Panc1 (cell line): ENCODE measurements at regions not wholly inside any gene's neighbourhood (a gene's known extent, or its start where the extent isn't known, plus 50 kb on each side); places are given as distances from the start of the nearest gene placed in this dataset.

ENCODE experiments used
- ATAC-seq: fragments of 200-7000 bp; cut with Tn5 transposase; 2 replicates; pipeline ENCODE4 v1.9.1; 2020; ENCODE audit warnings: mild to moderate bottlenecking, moderate library complexity
- BruUV-seq: library from RNA; stranded (reverse); fragments of 400-500 nt; replicated peaks from 2 replicates; lab custom pipeline; 2021; lab: Mats Ljungman, UMichigan
- CTCF ChIA-PET: fragments of 300-600 bp; sonication (Branson Sonifier 250); formaldehyde crosslinking; loops from one replicate; lab custom pipeline; 2022; ENCODE audit warnings: antibody characterized with exemption; lab: Charles Lee
- POLR2A ChIA-PET: fragments of 300-600 bp; sonication (Branson Sonifier 250); formaldehyde crosslinking; loops from one replicate; lab custom pipeline; 2022; ENCODE audit warnings: antibody characterized with exemption; lab: Charles Lee
- DNase-seq: peaks from one replicate; pipeline ENCODE4 v3.0.0-alpha.2; 2010; ENCODE audit warnings: low read depth, low spot score
- H3K27ac ChIP-seq: 2 replicates; pipeline ENCODE4 v1.5.1; 2011; ENCODE audit warnings: mild to moderate bottlenecking, low read length, inconsistent platforms
- H3K27me3 ChIP-seq: fragments of 200-500 bp; sonication (Bioruptor generic); 2 replicates; pipeline ENCODE4 v1.6.0; 2014; ENCODE audit warnings: low read length, inconsistent platforms; ENCODE audit not compliant: control insufficient read depth, insufficient read depth
- H3K36me3 ChIP-seq: fragments of 200-500 bp; sonication (Bioruptor generic); 2 replicates; pipeline ENCODE4 v1.5.1; 2014; ENCODE audit warnings: inconsistent platforms, mild to moderate bottlenecking, low read length, moderate library complexity; ENCODE audit not compliant: control insufficient read depth, insufficient read depth
- H3K4me1 ChIP-seq: 2 replicates; pipeline ENCODE4 v1.5.1; 2011; ENCODE audit warnings: inconsistent platforms, mild to moderate bottlenecking, low read length, moderate library complexity; ENCODE audit not compliant: control insufficient read depth, insufficient read depth
- H3K4me3 ChIP-seq, 2 experiments: 2 replicates each; pipeline ENCODE4 v1.5.1; 2011 to 2012; ENCODE audit warnings: low read depth in 2 of 2, low read length in 2 of 2, mild to moderate bottlenecking in 2 of 2, inconsistent platforms in 1 of 2, moderate library complexity in 1 of 2
- H3K9me3 ChIP-seq: fragments of 200-500 bp; sonication (Bioruptor generic); 2 replicates; pipeline ENCODE4 v1.5.1; 2014; ENCODE audit warnings: low read depth, mild to moderate bottlenecking, inconsistent platforms, low read length, moderate library complexity; ENCODE audit not compliant: control insufficient read depth, insufficient read depth
- CTCF ChIP-seq: fragments of 450-650 bp; IDR thresholded peaks from 2 replicates; pipeline ENCODE4 v1.5.1; 2017; ENCODE audit warnings: mild to moderate bottlenecking
- POLR2AphosphoS5 ChIP-seq: IDR thresholded peaks from 2 replicates; pipeline ENCODE4 v1.6.1; 2012; ENCODE audit warnings: mild to moderate bottlenecking, low read depth, low read length, moderate library complexity
- REST ChIP-seq, 2 experiments: IDR thresholded peaks; 2 replicates each; pipeline ENCODE4 v1.6.1; 2011 to 2012; ENCODE audit warnings: low read depth in 2 of 2, control low read depth in 1 of 2, low read length in 1 of 2, mild to moderate bottlenecking in 1 of 2, moderate library complexity in 1 of 2; ENCODE audit not compliant: insufficient read depth in 1 of 2
- SIN3A ChIP-seq: IDR thresholded peaks from 2 replicates; pipeline ENCODE4 v1.6.1; 2012; ENCODE audit warnings: low read depth, mild to moderate bottlenecking, low read length, moderate library complexity, borderline replicate concordance; ENCODE audit not compliant: insufficient read depth
- TCF7L2 ChIP-seq: IDR thresholded peaks from 2 replicates; pipeline ENCODE4 v1.6.1; 2011; ENCODE audit warnings: mild to moderate bottlenecking, low read depth, low read length, inconsistent platforms
- in situ Hi-C: cut with HindIII; loops from 2 replicates; pipeline ENCODE4 v1.10.0; 2016; ENCODE audit warnings: low sequenced_read_pairs, low pct_unique_long_range_greater_than_20kb
- intact Hi-C: fragments of 100-400 bp; cut with micrococcal nuclease; formaldehyde crosslinking; loops from one replicate; pipeline ENCODE4 v1.10.0; 2022; ENCODE audit not compliant: unreplicated experiment

DNA sequence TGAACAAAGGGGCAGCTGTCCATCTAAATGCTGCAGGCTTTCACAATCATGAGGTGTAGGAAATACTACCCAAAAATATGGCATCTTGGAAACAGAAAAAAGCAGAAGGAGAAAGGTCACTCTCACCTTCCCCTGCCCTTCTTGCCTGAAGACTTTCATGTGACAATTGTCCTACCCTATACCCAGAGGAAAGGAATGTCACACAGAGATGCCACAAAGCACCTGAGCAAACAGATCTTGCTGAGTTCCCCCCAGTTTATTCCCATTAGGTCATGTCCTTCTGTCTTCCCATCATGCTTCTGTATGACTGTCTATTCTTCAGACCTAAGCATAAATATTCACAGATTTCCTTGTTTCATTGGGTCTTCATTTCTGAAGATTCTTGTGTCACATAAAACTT, 95.5 kb upstream of the KCNK12 start:
- no TSS peak for BruUV-seq
- Histone ChIP-seq H3K4me1 (no peaks in the 10 kb centered on the region), H3K9me3 (no peaks in the 10 kb centered on the region), H3K4me3 (no peak overlapping the region), H3K27me3 (no peaks in the 10 kb centered on the region), H3K27ac (no peak overlapping the region), H3K36me3 (no peaks in the 10 kb centered on the region)
- DNase-seq (no peak), ATAC-seq (no peak)
- intact Hi-C loops (no loop called here), in situ Hi-C loops (no loop called here)
- ChIA-PET POLR2A (no interaction called here), CTCF (no interaction called here)
- TF ChIP-seq TCF7L2 (no peak), REST (IDR thresholded peaks at IDR 0.05; ENCODE audit: insufficient read depth in 1 of 2, low read depth in 2 of 2, low read length in 1 of 2) (no peak), POLR2AphosphoS5 (no peak), SIN3A (no peak), CTCF (no peak)

DNA sequence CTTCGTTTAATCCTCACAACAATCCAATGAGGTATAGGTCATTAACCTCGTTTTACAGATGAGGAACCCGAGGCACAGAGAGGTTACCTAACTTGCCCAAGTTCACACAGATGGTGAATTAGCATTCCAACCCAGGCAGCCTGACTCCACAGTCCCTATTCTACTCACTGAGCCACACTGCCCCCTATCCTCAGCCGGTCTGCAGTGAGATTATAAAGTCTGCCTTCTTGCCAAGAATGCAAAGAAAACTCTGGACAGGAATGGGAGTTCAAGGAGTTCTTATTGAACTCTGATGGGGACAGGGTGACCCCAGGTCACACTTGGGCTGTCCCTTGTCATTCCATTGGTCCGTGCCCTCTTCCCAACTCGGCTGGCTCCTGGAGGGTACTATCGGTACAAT, 94.0 kb upstream of the KCNK12 start:
- DNase-seq = no peak
- Histone ChIP-seq H3K4me3 (no peak overlapping the region), H3K36me3 (no peaks in the 10 kb centered on the region), H3K4me1 (no peaks in the 10 kb centered on the region), H3K27me3 (no peaks in the 10 kb centered on the region), H3K27ac (no peak overlapping the region), H3K9me3 (no peaks in the 10 kb centered on the region)
- POLR2A ChIA-PET = no interaction called here
- in situ Hi-C loops = no loop called here
- ATAC-seq = peak; percentile 63; the same call in 1 of the 2 replicates
- no TSS peak for BruUV-seq
- intact Hi-C loops = no loop called here
- CTCF ChIA-PET = interaction anchor here (1.0 kb wide), 1 partner anchor 228 kb away, joined by 11 read pairs; no protein-coding TSS in a partner anchor
- TF ChIP-seq CTCF = peak; percentile 52; the same call in 1 of the 2 replicates
- TF ChIP-seq REST (IDR thresholded peaks at IDR 0.05; ENCODE audit: insufficient read depth in 1 of 2, low read depth in 2 of 2, low read length in 1 of 2) = no peak
- TF ChIP-seq POLR2AphosphoS5 = no peak
- TF ChIP-seq SIN3A = no peak
